GM21515 (cell line): ENCODE measurements at regions not wholly inside any gene's neighbourhood (a gene's known extent, or its start where the extent isn't known, plus 50 kb on each side); places are given as distances from the start of the nearest gene placed in this dataset.

Experiments used
- ATAC-seq: cut with Tn5 transposase; IDR thresholded peaks from one replicate; pipeline ENCODE4 v1.9.1; 2021; ENCODE audit not compliant: unreplicated experiment

- ATAC-seq, result peak; percentile 66
These were observed 622.1 kb downstream of the IGSF11 start for GRCh38 chr3:118412503-118412902.

- no peak for ATAC-seq
These were observed 609.3 kb downstream of the IGSF11 start for GRCh38 chr3:118425272-118425837.

DNA sequence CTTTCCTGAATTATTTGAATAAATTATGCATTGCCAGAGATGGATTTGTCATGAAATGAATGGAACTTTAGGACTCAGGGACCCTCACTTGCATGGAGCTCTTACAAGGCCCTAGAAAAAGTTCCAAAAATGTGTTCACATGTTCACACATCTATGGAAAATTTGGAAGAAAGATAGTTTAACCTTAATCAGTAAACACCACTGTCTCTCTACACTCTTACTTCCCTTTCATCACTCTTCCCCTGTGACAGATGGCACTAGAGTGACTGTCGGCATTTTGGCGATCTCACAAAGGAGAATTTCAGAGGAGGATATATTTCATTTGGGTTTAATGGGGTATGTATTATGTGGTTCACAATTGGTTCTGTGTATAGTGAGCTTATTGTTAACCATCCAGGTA lies 600.8 kb downstream of the IGSF11 start:
- no peak for ATAC-seq

GRCh38 chr3:118435851-118436350 lies 598.7 kb downstream of the IGSF11 start:
- ATAC-seq, result no peak

DNA sequence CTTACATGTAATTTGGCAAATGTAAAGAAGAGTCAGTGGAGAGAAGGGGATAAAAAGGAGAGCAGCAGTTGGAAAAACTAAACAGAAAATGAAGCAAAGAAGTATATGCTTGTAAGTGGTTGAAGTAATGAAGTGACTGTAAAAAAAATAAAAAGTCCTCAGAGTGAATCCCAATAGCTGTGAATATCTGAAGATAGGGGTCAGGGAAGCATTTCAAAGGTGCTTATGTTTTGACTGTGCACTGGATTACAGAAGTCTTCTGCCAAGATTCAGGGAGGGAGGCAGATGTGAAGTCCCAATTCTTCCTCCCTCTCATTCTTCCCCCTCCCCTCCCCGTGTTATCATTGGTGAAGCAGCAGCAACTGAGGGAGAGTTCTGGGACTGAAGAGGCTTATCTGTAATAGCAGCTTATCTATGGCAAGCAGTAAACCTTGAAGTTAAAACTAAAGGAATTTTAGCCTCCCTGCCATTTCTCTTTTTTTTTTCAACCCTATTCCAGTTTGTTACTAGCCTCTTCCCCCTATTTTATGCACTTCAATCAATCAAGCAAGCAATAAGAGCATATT lies 597.9 kb downstream of the IGSF11 start:
- ATAC-seq, result no peak

DNA sequence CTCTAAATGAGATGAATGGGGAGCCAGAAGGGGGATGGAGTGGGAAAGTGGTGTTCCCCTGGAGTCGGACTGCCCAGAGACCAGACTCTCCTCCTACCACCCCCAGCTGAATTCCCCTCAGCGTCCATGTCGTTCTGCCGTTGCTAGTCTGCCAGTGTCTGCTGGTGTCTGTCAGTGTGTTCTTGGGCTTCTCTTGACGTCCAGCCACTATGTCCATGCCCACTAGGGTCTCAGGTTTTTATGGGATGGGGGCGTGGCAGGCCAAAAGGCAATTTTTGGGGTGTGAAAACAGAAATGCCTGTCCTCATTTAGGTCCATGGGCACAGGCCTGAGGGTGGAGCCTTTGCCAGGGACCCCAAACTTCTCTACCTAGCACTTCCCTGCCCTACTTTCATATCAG lies 589.6 kb downstream of the IGSF11 start:
- no peak for ATAC-seq

GRCh38 chr3:118447339-118447738 lies 587.3 kb downstream of the IGSF11 start:
- ATAC-seq, result no peak

- no peak for ATAC-seq
These were observed 567.8 kb downstream of the IGSF11 start for GRCh38 chr3:118466795-118467330.

DNA sequence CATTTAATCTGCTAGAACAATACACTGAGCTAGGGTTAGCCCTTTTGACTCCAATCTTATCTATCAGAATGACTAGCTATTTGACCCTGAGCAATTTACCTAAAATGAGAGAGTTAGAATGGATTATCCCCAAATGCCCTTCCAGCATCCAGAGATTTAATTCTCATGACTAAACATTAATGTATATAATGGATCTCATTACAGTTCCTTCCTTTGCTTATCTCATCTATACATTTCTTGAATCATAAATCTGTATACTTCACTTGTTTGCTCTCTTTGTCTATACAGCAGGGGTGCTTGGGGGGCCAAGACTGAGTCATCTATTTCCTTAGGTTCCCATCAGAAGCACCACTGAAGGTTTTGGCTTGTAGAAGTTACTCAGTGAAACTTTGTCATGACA lies 565.8 kb downstream of the IGSF11 start:
- ATAC-seq, result no peak

- ATAC-seq, result no peak
These were observed 562.1 kb downstream of the IGSF11 start for GRCh38 chr3:118472586-118472985.

DNA sequence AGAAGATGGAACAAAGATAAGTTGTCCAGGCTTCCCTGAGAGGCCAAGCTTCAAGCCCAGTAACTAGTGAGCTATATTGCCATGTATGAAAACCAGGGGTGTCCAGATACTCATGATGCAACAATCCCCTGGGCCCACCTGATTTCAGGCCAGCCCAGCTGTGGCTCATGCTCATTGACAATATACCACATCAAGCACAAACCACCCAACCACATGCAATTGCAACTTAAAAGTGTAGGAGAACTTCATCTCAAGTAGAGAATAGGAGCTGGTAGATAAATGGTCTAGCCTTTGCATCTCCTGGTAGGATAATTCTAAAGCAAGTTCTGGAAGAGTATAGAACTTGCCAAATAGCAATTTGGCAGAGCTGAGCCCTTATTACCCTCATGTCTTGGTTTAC lies 561.3 kb downstream of the IGSF11 start:
- no peak for ATAC-seq

GRCh38 chr3:118476885-118477618 lies 557.6 kb downstream of the IGSF11 start:
- ATAC-seq, result no peak

GRCh38 chr3:118477768-118478167 lies 556.9 kb downstream of the IGSF11 start:
- ATAC-seq, result no peak

- ATAC-seq, result no peak
These were observed 555.9 kb downstream of the IGSF11 start for GRCh38 chr3:118478706-118479276.

- ATAC-seq, result no peak
These were observed 555.3 kb downstream of the IGSF11 start for GRCh38 chr3:118479376-118479775.

DNA sequence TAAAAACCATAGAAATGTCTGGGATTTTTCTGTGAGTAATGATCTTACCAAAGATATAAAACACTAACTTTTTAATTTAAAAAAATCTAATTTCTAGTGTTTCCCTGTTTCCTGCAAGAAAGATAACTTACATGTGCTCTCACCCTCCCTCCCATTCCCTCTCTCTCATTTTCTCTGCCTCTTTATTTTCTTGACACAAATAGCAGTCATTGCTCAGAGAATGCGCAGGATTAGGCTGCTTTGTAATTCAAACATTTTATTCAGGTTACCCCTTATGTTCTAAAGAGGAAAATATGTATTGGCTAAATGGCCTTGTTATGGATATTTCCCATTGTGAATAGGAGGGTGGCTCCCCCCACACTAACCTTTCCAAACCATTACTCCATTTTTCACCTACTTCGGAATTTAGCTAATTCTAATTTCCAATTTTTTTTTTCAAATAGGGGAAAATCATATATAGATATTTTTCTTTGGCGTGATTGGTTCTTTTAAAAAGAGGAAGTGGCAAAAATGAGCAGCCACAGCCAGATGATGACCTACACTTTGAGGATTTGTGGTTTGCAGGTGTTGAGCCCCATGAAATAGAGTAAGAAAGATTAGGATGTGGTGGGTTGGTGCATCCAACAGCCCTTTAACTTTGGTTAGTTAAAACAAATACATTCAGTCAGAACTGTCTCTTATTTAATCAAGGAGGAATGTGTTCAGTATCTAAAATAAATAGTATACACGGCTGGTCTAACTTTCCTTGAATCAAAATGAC lies 554.4 kb downstream of the IGSF11 start:
- ATAC-seq, result no peak

DNA sequence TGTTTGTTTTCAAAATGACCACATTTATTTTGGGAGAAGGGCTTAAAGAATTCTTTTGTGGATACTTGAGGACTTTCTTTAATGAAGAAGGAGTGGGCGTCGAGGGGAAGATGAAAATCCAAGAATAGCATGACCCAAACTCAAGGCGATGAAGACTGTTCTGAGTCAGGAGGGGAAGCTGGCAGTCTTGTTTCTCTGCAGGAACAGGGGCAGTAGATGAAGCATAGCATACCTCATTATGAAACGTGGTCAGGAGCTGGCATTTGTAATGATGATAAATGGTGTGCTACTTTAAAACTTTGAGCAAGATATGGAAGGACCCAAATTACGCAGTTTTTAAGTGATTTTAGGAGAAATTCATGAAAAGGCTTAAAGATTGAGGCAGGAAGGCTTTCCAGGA lies 549.0 kb downstream of the IGSF11 start:
- ATAC-seq, result no peak

DNA sequence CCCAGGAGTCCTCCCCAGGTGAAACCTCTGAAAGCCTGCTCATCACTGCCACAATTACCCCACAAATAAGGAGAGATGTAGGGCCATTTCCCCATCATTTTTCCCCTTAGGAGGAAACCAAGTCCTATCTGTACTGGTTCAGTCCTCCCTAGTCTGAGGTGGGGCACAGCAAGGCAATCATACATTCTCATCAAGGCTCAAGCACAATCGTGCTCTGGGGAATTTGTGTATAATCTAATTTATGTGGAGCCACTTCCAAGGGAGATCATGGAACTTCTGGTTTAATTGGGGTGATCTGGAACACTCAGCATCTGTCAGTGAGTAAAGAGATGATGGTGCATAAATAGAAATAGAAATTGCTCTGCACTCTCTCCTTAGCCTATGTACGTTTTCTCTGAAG lies 546.9 kb downstream of the IGSF11 start:
- ATAC-seq, result no peak

- ATAC-seq, result no peak
These were observed 545.9 kb downstream of the IGSF11 start for GRCh38 chr3:118488732-118489131.

DNA sequence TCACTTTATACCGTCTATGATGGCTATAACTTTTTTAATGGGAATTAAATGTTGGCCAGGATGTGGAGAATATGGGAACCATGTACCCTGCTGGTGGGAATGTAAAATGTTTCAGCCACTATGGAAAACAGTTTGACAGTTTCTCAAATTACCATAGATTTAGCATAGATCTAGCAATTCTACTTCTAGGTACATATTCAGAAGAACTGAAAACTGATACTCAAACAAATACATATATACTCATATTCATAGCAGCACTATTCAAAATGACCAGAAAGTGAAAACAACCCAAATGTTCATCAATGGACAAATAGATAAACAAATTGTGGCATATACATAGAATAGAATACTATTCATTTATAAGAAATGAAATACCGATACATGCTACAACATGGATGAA lies 539.4 kb downstream of the IGSF11 start:
- no peak for ATAC-seq

DNA sequence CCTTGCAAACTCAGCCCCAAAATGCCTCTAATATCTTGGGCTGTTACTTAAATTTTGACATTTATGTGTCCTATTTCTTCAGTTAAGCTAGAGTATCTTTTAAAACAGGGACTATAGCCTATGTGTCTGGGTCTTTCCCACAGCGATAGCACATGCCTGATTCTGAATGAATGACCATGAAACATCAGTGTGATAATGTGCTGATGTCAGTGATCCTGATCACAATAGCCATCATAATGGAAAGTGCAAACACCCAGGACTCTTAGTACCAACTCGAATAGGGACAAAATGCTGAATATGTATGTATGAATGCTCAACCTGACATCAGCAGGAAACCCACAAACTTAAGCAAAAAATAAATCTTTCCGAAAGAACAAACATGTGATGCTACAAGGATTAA lies 537.4 kb downstream of the IGSF11 start:
- ATAC-seq, result no peak
